ENCODE measurements at regions not wholly inside any gene's neighbourhood (a gene's known extent, or its start where the extent isn't known, plus 50 kb on each side); places are given as distances from the start of the nearest gene placed in this dataset.

DNA sequence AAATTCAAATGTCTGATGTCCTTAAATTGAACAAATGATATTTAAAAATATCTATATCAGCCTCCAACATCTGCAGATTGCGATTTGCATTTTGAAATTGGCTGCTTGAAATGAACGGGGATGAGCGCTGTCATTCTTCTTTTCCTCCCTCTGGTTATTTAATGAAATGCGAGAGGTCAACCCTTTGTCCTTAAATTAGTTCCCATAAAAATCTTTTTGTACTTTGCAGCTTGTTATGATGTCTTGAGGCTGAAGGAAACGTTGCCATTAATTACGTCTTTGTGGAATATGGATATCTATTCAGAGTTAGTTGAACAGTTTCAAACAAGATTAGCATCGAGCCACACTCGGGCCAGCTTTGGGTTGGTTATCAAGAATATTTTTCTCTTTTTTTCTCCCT lies 140.0 kb downstream of the LINC00237 start:
- POLR2A ChIA-PET: no interaction called here
- WGBS (ENCODE audit: insufficient coverage): no CpG with 5 or more reads among the region's 8 CpGs
- CTCF ChIA-PET: interaction anchor here in 1 of 2 donors (0.7 kb wide), 1 partner anchor 42 kb away, joined by 3 read pairs; no protein-coding TSS in a partner anchor

DNA sequence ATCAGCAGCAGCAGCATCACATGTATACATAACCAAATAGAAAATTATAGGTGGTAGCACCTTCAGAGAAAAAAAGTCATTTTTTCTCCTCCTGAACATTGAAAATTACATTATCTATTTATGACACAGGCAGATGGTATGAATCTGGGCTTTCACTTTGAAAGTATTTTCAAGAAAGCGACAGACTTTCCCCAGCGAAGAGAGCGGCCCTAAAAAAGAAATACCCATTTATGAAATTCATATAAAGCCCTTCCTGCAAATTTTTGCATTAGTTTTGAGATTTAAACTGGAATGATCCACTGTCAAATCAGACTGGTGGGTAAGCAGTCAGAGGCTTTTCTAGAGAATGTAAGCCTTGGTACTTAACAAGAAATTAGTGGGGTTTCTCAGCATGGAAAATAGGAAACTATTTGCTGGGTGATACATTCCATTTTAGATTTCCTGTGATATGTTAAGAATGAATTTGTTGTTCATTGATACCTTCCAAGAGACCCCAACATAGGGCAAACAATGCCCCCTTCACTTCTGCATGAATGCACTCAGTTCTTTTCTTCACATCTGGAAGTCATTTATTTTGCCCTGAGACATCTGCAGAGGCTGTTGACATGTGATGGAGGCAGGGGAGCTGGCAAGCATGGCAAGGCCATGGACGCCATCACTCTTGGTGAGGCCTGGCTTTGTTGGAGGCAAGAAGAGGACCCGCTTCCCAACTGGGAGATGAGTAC lies 147.0 kb downstream of the LINC00237 start:
- CTCF ChIA-PET: no interaction called here
- H3K4me1 Mint-ChIP-seq: no peaks in the 10 kb centered on the region

More for the DNA sequence above, 140.0 kb downstream of the LINC00237 start:
- no peaks in the 10 kb centered on the region for H3K9me3 ChIP-seq
- H3K27ac Mint-ChIP-seq: no peak overlapping the region
- H3K4me1 ChIP-seq (ENCODE audit: control insufficient read depth in 1 of 2, extremely low read depth in 1 of 2, insufficient read depth in 2 of 2, low read length in 2 of 2): no peaks in the 10 kb centered on the region
- ATAC-seq (replicated peaks in 1 of 4) (no peak), DNase-seq (no peak)
- H3K9me3 Mint-ChIP-seq: peaks cover 0 to 3% (median 0%) of the 10 kb centered on the region in 3 donors
- no peak overlapping the region for H3K27ac ChIP-seq (ENCODE audit: low read length)
- no peak overlapping the region for H3K4me3 ChIP-seq (ENCODE audit: control insufficient read depth in 1 of 2, extremely low read depth in 1 of 2, low read length in 1 of 2)
- H3K27me3 ChIP-seq (replicated peaks in 1 of 2; ENCODE audit: control insufficient read depth in 2 of 2, extremely low read depth in 1 of 2, insufficient read depth in 2 of 2, low read length in 1 of 2): peaks cover 0 to 7% of the 10 kb centered on the region in 2 experiments
- H3K27me3 Mint-ChIP-seq: peaks cover 3 to 20% of the 10 kb centered on the region in 2 donors
- H3K36me3 Mint-ChIP-seq: no peaks in the 10 kb centered on the region
- H3K4me1 Mint-ChIP-seq: no peaks in the 10 kb centered on the region
- no peaks in the 10 kb centered on the region for H3K36me3 ChIP-seq (ENCODE audit: control insufficient read depth in 2 of 2, extremely low read depth in 1 of 2, insufficient read depth in 1 of 2, low read length in 1 of 2)
- H3K4me3 Mint-ChIP-seq: no peak overlapping the region

DNA sequence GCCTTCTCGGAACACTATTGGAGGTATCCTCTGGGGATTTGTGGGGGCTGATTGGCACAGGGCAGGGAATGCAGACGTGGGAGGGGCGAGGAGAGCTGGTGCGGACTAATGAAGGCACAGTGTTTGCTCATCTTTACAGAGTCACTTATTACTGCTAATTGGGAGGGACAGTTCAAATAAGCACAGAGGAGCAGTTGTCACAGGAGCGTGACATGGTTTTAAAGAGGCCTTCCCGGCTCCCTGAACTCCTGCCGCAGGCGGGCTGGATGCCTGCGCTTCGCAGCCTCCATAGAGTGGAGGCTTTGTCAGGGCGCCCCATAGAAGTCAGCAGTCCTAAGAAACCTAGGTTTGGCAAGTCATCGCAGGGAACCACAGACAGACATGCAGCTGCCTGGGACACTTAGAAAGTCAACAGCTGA lies 149.6 kb downstream of the LINC00237 start:
- POLR2A ChIA-PET: no interaction called here
- Mint-ChIP-seq H3K27ac (no peak overlapping the region), H3K4me1 (peaks cover 0 to 4% (median 2%) of the 10 kb centered on the region in 3 donors), H3K36me3 (no peaks in the 10 kb centered on the region), H3K9me3 (peaks cover 0 to 10% (median 0%) of the 10 kb centered on the region in 3 donors), H3K27me3 (peaks cover 17 to 33% of the 10 kb centered on the region in 2 donors), H3K4me3 (no peak overlapping the region)
- Histone ChIP-seq H3K27me3 (replicated peaks in 1 of 2; ENCODE audit: control insufficient read depth in 2 of 2, extremely low read depth in 1 of 2, insufficient read depth in 2 of 2, low read length in 1 of 2) (peaks cover 0 to 15% of the 10 kb centered on the region in 2 experiments), H3K4me1 (ENCODE audit: control insufficient read depth in 1 of 2, extremely low read depth in 1 of 2, insufficient read depth in 2 of 2, low read length in 2 of 2) (no peaks in the 10 kb centered on the region), H3K4me3 (ENCODE audit: control insufficient read depth in 1 of 2, extremely low read depth in 1 of 2, low read length in 1 of 2) (no peak overlapping the region), H3K27ac (ENCODE audit: low read length) (no peak overlapping the region), H3K9me3 (no peaks in the 10 kb centered on the region), H3K36me3 (ENCODE audit: control insufficient read depth in 2 of 2, extremely low read depth in 1 of 2, insufficient read depth in 1 of 2, low read length in 1 of 2) (no peaks in the 10 kb centered on the region)
- ATAC-seq (replicated peaks in 1 of 4): no peak
- no peak for DNase-seq
- WGBS (ENCODE audit: insufficient coverage): 78% methylated on average over 6 of the region's 12 CpGs
- CTCF ChIA-PET: no interaction called here

More for the DNA sequence above, 147.0 kb downstream of the LINC00237 start:
- POLR2A ChIA-PET: no interaction called here
- no peaks in the 10 kb centered on the region for H3K4me1 ChIP-seq (ENCODE audit: control insufficient read depth in 1 of 2, extremely low read depth in 1 of 2, insufficient read depth in 2 of 2, low read length in 2 of 2)
- no peaks in the 10 kb centered on the region for H3K36me3 Mint-ChIP-seq
- ATAC-seq (replicated peaks in 1 of 4) (no peak), DNase-seq (no peak)
- no peak overlapping the region for H3K27ac ChIP-seq (ENCODE audit: low read length)
- 100% methylated on average over 1 of the region's 5 CpGs for WGBS (ENCODE audit: insufficient coverage)
- H3K9me3 Mint-ChIP-seq: peaks cover 0 to 10% (median 0%) of the 10 kb centered on the region in 3 donors
- no peaks in the 10 kb centered on the region for H3K9me3 ChIP-seq
- H3K36me3 ChIP-seq (ENCODE audit: control insufficient read depth in 2 of 2, extremely low read depth in 1 of 2, insufficient read depth in 1 of 2, low read length in 1 of 2): no peaks in the 10 kb centered on the region
- H3K4me3 Mint-ChIP-seq: no peak overlapping the region
- H3K4me3 ChIP-seq (ENCODE audit: control insufficient read depth in 1 of 2, extremely low read depth in 1 of 2, low read length in 1 of 2): no peak overlapping the region
- H3K27me3 ChIP-seq (replicated peaks in 1 of 2; ENCODE audit: control insufficient read depth in 2 of 2, extremely low read depth in 1 of 2, insufficient read depth in 2 of 2, low read length in 1 of 2): peaks cover 0 to 14% of the 10 kb centered on the region in 2 experiments
- peaks cover 12 to 20% of the 10 kb centered on the region in 2 donors for H3K27me3 Mint-ChIP-seq
- no peak overlapping the region for H3K27ac Mint-ChIP-seq

DNA sequence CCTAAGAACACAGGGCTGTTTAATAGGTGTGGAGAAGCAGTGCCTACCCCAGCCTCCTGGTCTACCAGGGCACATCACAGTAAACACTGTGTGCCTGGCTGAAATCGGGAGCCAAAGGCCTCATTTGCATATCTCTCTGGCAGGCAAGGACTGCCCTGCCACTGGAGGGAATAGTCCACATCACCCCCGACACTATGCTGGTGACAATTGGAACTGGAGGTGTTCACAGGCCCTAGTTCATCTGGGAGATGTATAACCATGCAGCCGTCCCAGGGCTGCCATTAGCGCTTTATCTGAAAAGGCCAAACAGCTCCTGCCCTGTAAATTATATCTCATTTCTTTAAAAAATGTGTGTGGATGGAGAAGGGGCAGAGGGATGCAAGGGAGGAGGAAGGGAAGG lies 150.3 kb downstream of the LINC00237 start:
- CTCF ChIA-PET: no interaction called here
- H3K36me3 ChIP-seq (ENCODE audit: control insufficient read depth in 2 of 2, extremely low read depth in 1 of 2, insufficient read depth in 1 of 2, low read length in 1 of 2): no peaks in the 10 kb centered on the region
- peaks cover 0 to 4% (median 2%) of the 10 kb centered on the region in 3 donors for H3K4me1 Mint-ChIP-seq
- peaks cover 0 to 15% of the 10 kb centered on the region in 2 experiments for H3K27me3 ChIP-seq (replicated peaks in 1 of 2; ENCODE audit: control insufficient read depth in 2 of 2, extremely low read depth in 1 of 2, insufficient read depth in 2 of 2, low read length in 1 of 2)
- H3K27ac Mint-ChIP-seq: no peak overlapping the region
- 40% methylated on average over 1 of the region's 4 CpGs for WGBS (ENCODE audit: insufficient coverage)
- H3K4me3 ChIP-seq (ENCODE audit: control insufficient read depth in 1 of 2, extremely low read depth in 1 of 2, low read length in 1 of 2): no peak overlapping the region
- no peaks in the 10 kb centered on the region for H3K9me3 ChIP-seq
- peaks cover 14 to 31% of the 10 kb centered on the region in 2 donors for H3K27me3 Mint-ChIP-seq
- no peaks in the 10 kb centered on the region for H3K36me3 Mint-ChIP-seq
- no peak overlapping the region for H3K4me3 Mint-ChIP-seq
- no peaks in the 10 kb centered on the region for H3K4me1 ChIP-seq (ENCODE audit: control insufficient read depth in 1 of 2, extremely low read depth in 1 of 2, insufficient read depth in 2 of 2, low read length in 2 of 2)
- H3K27ac ChIP-seq (ENCODE audit: low read length): no peak overlapping the region
- POLR2A ChIA-PET: no interaction called here
- no peak for ATAC-seq (replicated peaks in 1 of 4)
- DNase-seq: no peak
- peaks cover 0 to 4% (median 0%) of the 10 kb centered on the region in 3 donors for H3K9me3 Mint-ChIP-seq

DNA sequence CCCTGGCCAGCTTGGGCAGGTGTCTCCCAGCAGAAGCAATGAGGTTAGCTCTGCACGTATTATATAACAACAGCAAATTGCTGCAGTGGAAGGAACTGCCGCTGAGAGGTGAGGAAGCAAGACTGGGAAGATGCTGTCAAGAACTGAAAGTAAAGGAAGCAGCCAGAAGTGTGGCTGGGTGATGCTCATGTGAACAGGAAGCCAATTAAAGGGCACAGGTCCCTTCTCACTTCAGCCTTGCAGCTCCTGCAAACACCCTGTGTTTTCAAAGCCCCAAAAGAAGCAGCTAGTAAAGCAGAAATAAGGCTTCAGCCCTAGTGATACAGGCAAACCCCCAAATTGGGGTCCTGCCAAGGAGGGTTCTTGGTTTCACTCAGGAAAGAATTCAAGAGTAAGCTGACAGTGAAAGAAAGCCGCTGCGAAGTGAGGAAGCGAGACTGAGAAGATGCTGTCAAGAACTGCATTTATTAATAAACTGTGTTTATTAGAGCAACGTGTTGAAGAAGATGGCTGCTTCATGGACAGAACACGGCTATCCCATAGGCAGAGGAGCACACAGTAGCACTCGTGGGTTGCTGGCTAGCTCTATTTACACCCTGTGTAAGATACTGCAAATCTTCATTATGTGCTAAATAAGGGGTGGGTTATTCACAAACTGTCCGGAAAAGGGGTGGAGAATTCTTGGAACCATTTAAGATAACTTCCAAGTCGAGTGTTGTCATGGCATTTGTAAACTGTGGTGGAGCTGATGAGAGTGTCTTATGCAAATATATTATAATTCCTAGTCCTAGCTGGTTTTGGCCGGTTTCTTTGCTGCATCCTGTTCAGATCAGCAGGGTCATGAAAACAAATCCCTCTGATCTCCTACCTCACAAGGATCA lies 152.2 kb downstream of the LINC00237 start:
- no peaks in the 10 kb centered on the region for H3K9me3 ChIP-seq
- no peak overlapping the region for H3K4me3 ChIP-seq (ENCODE audit: control insufficient read depth in 1 of 2, extremely low read depth in 1 of 2, low read length in 1 of 2)
- Mint-ChIP-seq H3K36me3 (no peaks in the 10 kb centered on the region), H3K9me3 (peaks cover 0 to 4% (median 0%) of the 10 kb centered on the region in 3 donors), H3K4me1 (peaks cover 0 to 4% (median 2%) of the 10 kb centered on the region in 3 donors), H3K27me3 (peaks cover 14 to 31% of the 10 kb centered on the region in 2 donors), H3K4me3 (no peak overlapping the region), H3K27ac (no peak overlapping the region)
- CTCF ChIA-PET: no interaction called here
- POLR2A ChIA-PET: no interaction called here
- H3K4me1 ChIP-seq (ENCODE audit: control insufficient read depth in 1 of 2, extremely low read depth in 1 of 2, insufficient read depth in 2 of 2, low read length in 2 of 2): no peaks in the 10 kb centered on the region
- ATAC-seq (replicated peaks in 1 of 4) (no peak), DNase-seq (no peak)
- H3K36me3 ChIP-seq (ENCODE audit: control insufficient read depth in 2 of 2, extremely low read depth in 1 of 2, insufficient read depth in 1 of 2, low read length in 1 of 2): no peaks in the 10 kb centered on the region
- 61% methylated on average over 3 of the region's 11 CpGs for WGBS (ENCODE audit: insufficient coverage)
- no peak overlapping the region for H3K27ac ChIP-seq (ENCODE audit: low read length)
- peaks cover 0 to 15% of the 10 kb centered on the region in 2 experiments for H3K27me3 ChIP-seq (replicated peaks in 1 of 2; ENCODE audit: control insufficient read depth in 2 of 2, extremely low read depth in 1 of 2, insufficient read depth in 2 of 2, low read length in 1 of 2)

DNA sequence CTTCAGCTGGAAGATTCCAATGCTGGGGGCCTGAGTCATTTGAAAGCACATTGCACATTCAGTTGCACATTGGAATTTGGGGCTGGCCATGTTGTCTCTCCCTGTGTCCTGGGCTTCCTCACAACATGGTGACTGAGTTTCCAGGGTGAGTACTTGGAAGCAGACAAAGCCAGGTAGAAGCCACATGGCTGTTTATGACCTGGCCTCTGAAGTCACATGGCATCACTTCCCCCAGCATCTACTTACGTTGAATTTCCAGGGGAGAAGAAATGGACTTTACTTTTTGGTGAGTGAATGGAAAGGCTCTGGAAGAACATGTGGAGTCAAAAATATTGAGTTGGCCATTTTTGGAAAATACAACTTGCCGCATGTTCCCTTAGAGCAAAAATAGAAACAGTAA lies 155.5 kb downstream of the LINC00237 start:
- H3K4me3 Mint-ChIP-seq: no peak overlapping the region
- H3K4me3 ChIP-seq (ENCODE audit: control insufficient read depth in 1 of 2, extremely low read depth in 1 of 2, low read length in 1 of 2): no peak overlapping the region
- peaks cover 0 to 10% (median 4%) of the 10 kb centered on the region in 3 donors for H3K9me3 Mint-ChIP-seq
- no peak for ATAC-seq (replicated peaks in 1 of 4)
- no peaks in the 10 kb centered on the region for H3K36me3 ChIP-seq (ENCODE audit: control insufficient read depth in 2 of 2, extremely low read depth in 1 of 2, insufficient read depth in 1 of 2, low read length in 1 of 2)
- H3K27ac Mint-ChIP-seq: no peak overlapping the region
- WGBS (ENCODE audit: insufficient coverage): 100% methylated on average over 1 of the region's 2 CpGs
- no peaks in the 10 kb centered on the region for H3K9me3 ChIP-seq
- CTCF ChIA-PET: no interaction called here
- H3K27me3 ChIP-seq (replicated peaks in 1 of 2; ENCODE audit: control insufficient read depth in 2 of 2, extremely low read depth in 1 of 2, insufficient read depth in 2 of 2, low read length in 1 of 2): peaks cover 0 to 8% of the 10 kb centered on the region in 2 experiments
- POLR2A ChIA-PET: no interaction called here
- peaks cover 12 to 38% of the 10 kb centered on the region in 2 donors for H3K27me3 Mint-ChIP-seq
- H3K36me3 Mint-ChIP-seq: no peaks in the 10 kb centered on the region
- no peak overlapping the region for H3K27ac ChIP-seq (ENCODE audit: low read length)
- H3K4me1 Mint-ChIP-seq: peaks cover 0 to 4% (median 2%) of the 10 kb centered on the region in 3 donors
- DNase-seq: no peak
- H3K4me1 ChIP-seq (ENCODE audit: control insufficient read depth in 1 of 2, extremely low read depth in 1 of 2, insufficient read depth in 2 of 2, low read length in 2 of 2): no peaks in the 10 kb centered on the region

Data from T-cell (primary cell).